DMS 273 treated with DMSO at 0.1 percent for 48 hours (cell line): ENCODE measurements at regions not wholly inside any gene's neighbourhood (a gene's known extent, or its start where the extent isn't known, plus 50 kb on each side); places are given as distances from the start of the nearest gene placed in this dataset.

ENCODE experiments used
- DNase-seq: peaks from one replicate; lab custom pipeline; 2025; lab: John Stamatoyannopoulos, UW

DNA sequence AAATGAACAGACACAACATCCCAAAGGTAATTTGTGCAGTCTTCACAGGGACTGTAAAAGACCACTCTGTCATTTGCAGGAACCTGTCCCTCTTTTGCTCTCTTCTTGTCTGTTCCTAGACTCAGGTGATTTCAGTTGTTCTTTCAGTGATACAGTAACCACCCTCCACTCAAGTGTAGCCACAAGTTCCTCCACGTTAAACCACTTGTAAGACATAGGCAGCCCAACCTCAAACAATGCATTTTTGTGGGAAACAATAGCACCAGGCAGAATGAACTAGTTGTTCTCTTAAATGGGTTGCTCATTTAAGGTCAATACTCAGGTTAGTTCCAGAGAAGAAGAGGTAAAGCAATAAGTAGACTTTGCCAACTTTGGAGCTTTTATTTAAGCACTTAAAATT is 359.4 kb downstream of the MZT1 start:
- no peak for DNase-seq

- no peak for DNase-seq
Measured at GRCh38 chr13:72346716-72347115, 380.7 kb downstream of the MZT1 start.

- no peak for DNase-seq
Measured at GRCh38 chr13:72342364-72342763, 385.1 kb downstream of the MZT1 start.

DNA sequence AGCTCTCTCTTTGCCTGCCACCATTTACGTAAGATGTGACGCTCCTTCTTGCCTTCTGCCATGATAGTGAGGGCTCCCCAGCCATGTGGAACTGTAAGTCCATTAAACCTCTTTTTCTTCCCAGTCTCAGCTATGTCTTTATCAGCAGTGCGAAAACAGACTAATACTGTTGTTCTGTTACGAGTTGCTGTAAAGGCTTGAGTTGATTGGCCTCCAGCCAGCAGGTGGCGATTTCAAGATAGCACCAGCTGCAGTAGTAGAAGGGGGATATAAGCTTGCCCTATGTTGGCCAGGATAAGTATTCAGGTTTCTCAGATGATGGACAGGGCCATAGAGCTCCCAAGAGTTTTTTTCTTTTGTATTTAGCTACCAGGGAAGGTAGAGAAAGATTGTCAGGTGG is 385.5 kb downstream of the MZT1 start:
- DNase-seq: no peak

GRCh38 chr13:72317346-72318109 is 409.9 kb downstream of the MZT1 start:
- DNase-seq: no peak

DNA sequence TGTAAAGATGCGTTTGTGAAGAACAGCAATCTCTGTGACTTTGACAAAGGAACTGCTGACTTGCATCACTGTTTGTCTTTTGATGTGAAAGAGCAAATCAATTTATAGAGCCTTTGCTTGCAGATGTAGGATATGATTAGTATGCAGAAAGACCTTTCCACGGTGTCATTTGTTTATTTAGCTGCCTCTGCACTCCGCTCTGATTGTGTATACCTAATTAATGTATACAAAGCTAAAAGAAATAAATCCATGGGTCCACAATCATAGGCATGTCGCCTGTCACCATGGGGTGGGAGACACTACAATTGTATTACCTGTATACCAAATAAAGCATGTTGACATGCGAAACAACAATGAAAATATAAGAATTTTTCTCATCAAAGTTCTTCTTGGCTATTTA is 410.7 kb downstream of the MZT1 start:
- DNase-seq: no peak

DNA sequence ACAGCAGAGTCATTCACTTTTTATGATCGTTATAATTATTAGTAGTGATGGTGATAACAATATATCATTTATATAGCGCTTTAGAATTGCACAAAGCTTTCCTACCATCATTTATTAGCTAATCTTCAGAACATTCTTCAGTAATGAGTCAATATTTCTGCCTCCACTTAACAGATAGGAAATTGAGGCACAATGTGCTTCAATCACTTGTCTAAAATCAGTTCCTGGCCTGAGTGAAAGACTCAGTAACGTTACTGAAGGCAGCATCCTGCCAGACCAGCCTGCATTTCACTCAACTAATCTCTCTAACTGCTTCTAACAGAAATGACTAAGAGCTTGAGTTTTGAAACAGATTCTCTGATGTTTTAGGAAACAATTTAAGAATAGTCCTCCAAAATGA is 412.1 kb downstream of the MZT1 start:
- DNase-seq: no peak

DNA sequence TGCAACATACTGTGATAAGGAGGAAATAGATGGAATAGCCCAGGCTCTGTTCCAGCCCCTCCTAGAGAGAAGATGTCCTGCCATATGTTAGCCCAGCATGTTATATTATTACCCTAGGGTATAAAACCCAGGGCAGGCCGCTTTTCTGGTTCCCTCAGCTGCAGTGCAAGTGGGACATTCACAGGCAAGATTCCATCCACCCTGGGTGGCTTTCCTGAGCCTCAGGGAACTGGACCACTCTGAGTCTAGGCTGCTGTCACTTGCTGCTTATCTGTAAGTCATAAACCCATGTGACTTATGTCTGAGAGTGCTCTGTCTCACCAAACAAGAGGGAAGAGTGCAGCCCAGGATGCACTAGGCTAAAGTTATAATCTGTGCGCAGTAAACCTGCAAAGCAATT is 413.2 kb downstream of the MZT1 start:
- no peak for DNase-seq

GRCh38 chr13:72313546-72313945 is 413.9 kb downstream of the MZT1 start:
- no peak for DNase-seq

DNA sequence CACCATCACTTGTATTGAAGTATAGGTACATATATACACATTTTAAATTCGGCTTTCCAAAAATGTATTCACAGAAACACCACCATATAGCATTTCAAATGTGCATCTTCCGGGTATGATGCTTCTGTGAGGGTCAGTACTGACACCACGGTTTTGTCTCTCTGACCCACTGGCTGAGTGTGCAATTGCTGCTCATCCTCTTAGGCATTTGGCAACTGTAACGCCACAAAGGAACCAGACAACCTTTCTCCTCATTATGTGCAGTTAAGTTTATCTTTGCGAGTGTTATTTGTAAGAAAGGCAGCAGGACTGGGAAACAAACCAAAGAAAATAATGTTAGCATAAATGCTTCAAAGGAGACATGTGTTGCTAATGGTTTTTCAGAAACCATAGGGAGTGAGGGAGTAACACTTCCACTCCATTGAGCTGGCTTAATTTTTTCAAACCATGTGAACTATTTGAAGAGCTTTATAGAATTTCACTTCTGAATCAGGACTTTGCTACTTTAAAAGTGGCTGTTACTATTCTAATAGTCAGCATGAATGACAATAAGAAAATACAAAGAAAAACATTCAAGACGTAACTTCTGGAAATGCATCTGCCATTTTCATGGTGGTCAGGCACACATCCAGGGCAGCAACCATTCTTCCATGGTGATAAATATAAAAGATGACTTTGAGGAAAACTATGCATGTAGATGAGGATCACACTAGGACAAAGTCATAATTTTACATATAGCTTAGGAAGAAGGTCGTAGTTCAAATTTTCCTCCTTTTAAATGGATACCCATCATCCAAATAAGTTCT is 423.3 kb downstream of the MZT1 start:
- no peak for DNase-seq

DNA sequence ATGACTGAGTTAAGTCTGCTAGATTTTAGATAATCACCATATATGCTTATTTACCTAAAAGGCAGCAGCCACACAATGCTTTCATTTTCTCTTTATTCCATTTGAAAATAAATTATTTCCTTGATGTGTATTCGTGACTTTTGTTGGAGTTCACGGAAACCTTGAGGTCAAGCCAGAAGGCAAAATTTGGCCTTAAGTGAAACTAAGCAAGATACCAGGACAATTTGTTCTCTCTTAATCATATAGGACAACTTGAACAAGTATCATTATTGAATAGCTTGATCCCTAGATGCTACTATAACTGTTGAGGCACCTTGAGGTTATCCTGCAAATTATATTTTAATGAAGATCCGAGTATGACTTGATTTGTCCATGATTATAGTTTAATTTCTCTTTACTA is 429.2 kb upstream of the DACH1 start:
- no peak for DNase-seq

- no peak for DNase-seq
Measured at GRCh38 chr13:72295153-72295552, 428.1 kb upstream of the DACH1 start.

- DNase-seq: no peak
Measured at GRCh38 chr13:72293206-72293605, 426.2 kb upstream of the DACH1 start.

- DNase-seq: no peak
Measured at GRCh38 chr13:72290962-72291681, 424.1 kb upstream of the DACH1 start.

GRCh38 chr13:72286421-72286820 is 419.4 kb upstream of the DACH1 start:
- no peak for DNase-seq

GRCh38 chr13:72284791-72285190 is 417.8 kb upstream of the DACH1 start:
- DNase-seq: no peak

GRCh38 chr13:72261732-72262131 is 394.7 kb upstream of the DACH1 start:
- DNase-seq: no peak

- DNase-seq: no peak
Measured at GRCh38 chr13:72259528-72259927, 392.5 kb upstream of the DACH1 start.

GRCh38 chr13:72258340-72258981 is 391.5 kb upstream of the DACH1 start:
- no peak for DNase-seq

GRCh38 chr13:72255908-72256307 is 388.9 kb upstream of the DACH1 start:
- DNase-seq: peak; percentile 12

GRCh38 chr13:72253754-72254153 is 386.8 kb upstream of the DACH1 start:
- DNase-seq: no peak

DNA sequence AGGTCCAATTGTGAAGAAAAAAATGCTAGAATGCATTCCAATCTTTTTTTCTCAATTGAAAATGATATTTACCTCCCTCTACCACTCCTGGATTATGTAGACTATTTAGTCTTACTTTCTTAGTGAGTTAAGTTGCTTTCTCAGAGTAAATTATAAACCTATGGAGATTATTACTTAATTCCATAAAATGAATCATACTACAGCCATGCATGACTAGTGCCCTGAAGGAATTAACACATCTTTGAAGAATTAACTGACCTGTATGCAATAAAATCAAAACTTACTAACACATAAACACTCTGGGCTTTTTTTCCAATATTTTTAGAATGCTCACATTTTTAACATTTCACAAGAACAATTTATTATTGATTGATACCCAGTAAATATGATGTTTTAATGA is 379.4 kb upstream of the DACH1 start:
- DNase-seq: no peak
